ENCODE measurements at regions not wholly inside any gene's neighbourhood (a gene's known extent, or its start where the extent isn't known, plus 50 kb on each side); places are given as distances from the start of the nearest gene placed in this dataset.

DNA sequence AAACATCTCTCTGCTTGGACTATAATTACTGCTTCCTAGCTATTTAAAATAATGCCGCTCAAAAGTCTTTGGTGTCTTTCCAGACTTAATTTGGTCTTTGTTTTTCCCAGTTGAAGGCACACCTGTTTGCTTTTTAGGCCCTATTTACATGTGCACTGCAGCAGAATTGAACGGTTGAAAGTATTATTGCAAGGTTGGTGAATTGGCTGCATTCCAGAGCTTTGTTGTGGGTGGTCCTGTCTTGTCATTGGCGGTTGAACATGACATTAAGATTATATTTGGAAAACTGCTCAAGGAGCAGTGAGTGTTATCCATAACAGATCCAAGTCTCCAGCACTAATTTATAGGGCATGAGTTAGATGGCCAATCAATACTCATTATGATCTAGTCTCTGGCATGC is 656.3 kb downstream of the PTPRC start:
- ChIA-PET CTCF (interaction anchor here (0.6 kb wide), 1 partner anchor 233 kb away, joined by 3 read pairs; no protein-coding TSS in a partner anchor), POLR2A (ENCODE audit: low non-redundant PET) (no interaction called here)
- no peak for TF ChIP-seq CTCF (conservative IDR thresholded peaks at IDR 0.05; ENCODE audit: low read depth)
- no peak overlapping the region for H3K27ac ChIP-seq
- no peak for DNase-seq (ENCODE audit: low spot score)

DNA sequence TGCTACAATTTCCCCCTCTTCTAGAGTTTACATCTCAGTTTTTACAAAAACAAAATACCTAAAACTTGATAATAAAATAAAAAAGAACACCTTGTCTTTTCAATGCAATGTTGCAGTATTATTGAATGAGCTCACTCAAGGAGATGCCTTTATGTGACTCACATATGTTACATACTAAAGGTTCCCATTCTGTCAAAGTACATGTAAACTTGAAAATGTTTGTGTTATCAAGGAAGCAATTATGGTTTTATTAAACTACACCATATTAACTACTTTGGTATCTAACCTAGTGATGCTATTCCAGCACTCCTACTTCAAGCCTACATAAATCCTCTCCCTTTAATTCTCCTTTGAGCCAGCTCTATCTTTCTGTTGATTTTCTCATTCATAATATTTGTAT is 658.3 kb downstream of the PTPRC start:
- no peak for TF ChIP-seq CTCF (conservative IDR thresholded peaks at IDR 0.05; ENCODE audit: low read depth)
- DNase-seq (ENCODE audit: low spot score), result no peak
- H3K27ac ChIP-seq, result no peak overlapping the region
- ChIA-PET POLR2A (ENCODE audit: low non-redundant PET) (no interaction called here), CTCF (no interaction called here)

- ChIA-PET CTCF (no interaction called here), POLR2A (ENCODE audit: low non-redundant PET) (no interaction called here)
- no peak for TF ChIP-seq CTCF (conservative IDR thresholded peaks at IDR 0.05; ENCODE audit: low read depth)
- DNase-seq (ENCODE audit: low spot score), result no peak
- H3K27ac ChIP-seq, result no peak overlapping the region
Measured at GRCh38 chr1:199297887-199298286, 659.0 kb downstream of the PTPRC start.

DNA sequence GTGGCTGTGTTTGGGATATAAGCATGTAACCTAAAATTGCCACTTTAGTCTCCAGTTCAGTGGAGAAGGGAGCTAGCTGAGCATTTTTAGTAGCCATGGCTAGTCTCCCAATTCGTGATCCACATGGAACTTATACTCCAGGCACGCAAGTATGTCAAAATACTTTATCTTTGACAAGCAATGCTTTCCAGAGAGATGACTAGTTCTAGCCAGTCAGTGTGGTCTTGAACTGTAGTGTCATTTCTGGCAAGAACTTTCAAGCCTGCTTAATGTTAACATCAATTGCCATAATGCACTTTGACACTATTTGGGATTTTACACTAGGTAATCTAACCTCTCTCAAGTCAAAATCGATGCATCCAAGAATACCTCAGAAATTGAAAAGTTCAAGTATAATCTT is 660.0 kb downstream of the PTPRC start:
- DNase-seq (ENCODE audit: low spot score), result no peak
- POLR2A ChIA-PET (ENCODE audit: low non-redundant PET), result no interaction called here
- TF ChIP-seq CTCF (conservative IDR thresholded peaks at IDR 0.05; ENCODE audit: low read depth), result no peak
- no peak overlapping the region for H3K27ac ChIP-seq
- CTCF ChIA-PET, result no interaction called here

DNA sequence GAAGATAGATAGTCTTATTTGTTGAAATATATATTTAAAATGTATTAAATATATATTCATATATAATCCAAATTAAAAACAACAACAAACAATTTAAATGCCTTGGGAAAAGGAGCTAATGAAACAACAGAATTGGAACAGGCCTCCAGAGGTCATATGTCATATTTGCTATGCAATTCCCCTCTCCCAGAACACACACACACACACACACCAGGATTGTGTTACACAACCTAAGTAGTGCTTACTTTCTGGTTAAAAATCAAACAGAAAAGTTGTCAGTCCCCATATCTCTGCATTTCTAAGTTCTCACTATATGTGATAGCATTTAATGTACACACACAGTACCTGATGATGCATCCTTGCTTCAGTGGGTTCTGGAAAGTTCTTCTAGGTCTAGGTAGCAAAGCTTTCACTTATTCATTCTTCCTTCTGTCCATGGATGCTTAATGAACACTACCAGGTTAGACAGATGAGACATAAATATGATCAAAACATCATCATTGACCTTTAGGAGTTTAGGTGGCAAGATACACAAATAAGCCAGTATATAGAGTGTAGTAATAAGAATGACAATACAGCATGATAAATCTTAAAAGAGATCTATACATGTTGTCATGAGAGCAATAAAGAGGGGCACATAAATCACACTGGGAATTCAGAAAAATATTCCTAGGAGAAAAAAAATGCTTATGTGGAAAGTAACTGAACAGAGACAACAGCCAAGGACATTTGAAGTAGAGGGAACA is 662.8 kb downstream of the PTPRC start:
- H3K27ac ChIP-seq, result no peak overlapping the region
- no peak for DNase-seq (ENCODE audit: low spot score)
- ChIA-PET POLR2A (ENCODE audit: low non-redundant PET) (no interaction called here), CTCF (no interaction called here)
- TF ChIP-seq CTCF (conservative IDR thresholded peaks at IDR 0.05; ENCODE audit: low read depth), result no peak

DNA sequence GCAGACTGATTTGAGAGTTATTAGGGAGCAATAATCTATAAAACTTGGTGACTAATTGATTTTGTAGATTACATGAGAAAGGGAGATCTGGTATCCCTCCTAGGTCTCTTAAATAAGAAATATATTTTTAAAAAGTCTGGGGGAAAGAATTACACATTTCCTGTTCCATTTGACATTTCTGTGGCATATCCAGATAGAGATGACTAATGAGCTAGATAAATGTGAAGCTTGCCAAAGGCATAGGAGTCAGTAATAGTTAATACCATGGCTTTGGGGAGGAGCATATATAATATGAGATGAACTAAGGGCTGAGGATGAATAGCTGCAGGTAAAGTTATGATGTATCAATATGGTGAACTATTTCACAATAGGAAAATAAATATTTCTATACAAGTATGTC is 663.7 kb downstream of the PTPRC start:
- POLR2A ChIA-PET (ENCODE audit: low non-redundant PET), result no interaction called here
- TF ChIP-seq CTCF (conservative IDR thresholded peaks at IDR 0.05; ENCODE audit: low read depth), result no peak
- DNase-seq (ENCODE audit: low spot score), result peak; percentile 51
- CTCF ChIA-PET, result no interaction called here
- no peak overlapping the region for H3K27ac ChIP-seq
